K562 (cell line): ENCODE measurements at regions not wholly inside any gene's neighbourhood (a gene's known extent, or its start where the extent isn't known, plus 50 kb on each side); places are given as distances from the start of the nearest gene placed in this dataset.

Source experiments
- CEBPB ChIP-seq: fragments of 450-650 bp; IDR thresholded peaks from 2 replicates; pipeline ENCODE4 v1.6.1; 2016; ENCODE audit warnings: missing genetic modification characterization, missing compliant biosample characterization
- CSDE1 ChIP-seq, 2 experiments: fragments of 450-650 bp; IDR thresholded peaks; 2 replicates each; pipeline ENCODE4 v1.6.1; 2016; ENCODE audit warnings: mild to moderate bottlenecking in 1 of 2
- MECOM ChIP-seq: fragments of 250-450 bp; sonication (Bioruptor Pico); IDR thresholded peaks from 2 replicates; pipeline ENCODE4 v1.8.0; 2022; ENCODE audit warnings: inconsistent platforms
- POLR2AphosphoS2 ChIP-seq: IDR thresholded peaks from 2 replicates; pipeline ENCODE4 v1.6.1; 2012; ENCODE audit warnings: low read length, improper control_type of control experiment
- RFX5 ChIP-seq: IDR thresholded peaks from 2 replicates; pipeline ENCODE4 v1.6.1; 2011; ENCODE audit warnings: low read depth, mild to moderate bottlenecking, improper control_type of control experiment, low read length
- SPI1 ChIP-seq: IDR thresholded peaks from 2 replicates; pipeline ENCODE4 v1.6.1; 2011; ENCODE audit warnings: low read depth, low read length, control low read depth, borderline replicate concordance
- TF ChIP-seq, protein P1 (sequence below), 3 experiments: IDR thresholded peaks in 2 of 3; conservative IDR thresholded peaks in 1 of 3; 2 replicates each; pipeline ENCODE4 v1.5.1; 2011 to 2012; ENCODE audit warnings: low read length in 3 of 3, mild to moderate bottlenecking in 3 of 3, control low read depth in 2 of 3, improper control_type of control experiment in 1 of 3, inconsistent platforms in 1 of 3, low read depth in 1 of 3, mixed read lengths in 1 of 3, moderate library complexity in 1 of 3; ENCODE audit not compliant: insufficient read depth in 2 of 3

GRCh38 chr9:108224716-108225115, 631.1 kb downstream of the ACTL7B start:
- no peak for TF ChIP-seq SPI1
- no peak for TF ChIP-seq RFX5
- no peak for TF ChIP-seq POLR2AphosphoS2
- TF ChIP-seq MECOM (CRISPR knock-in tag): no peak
- TF ChIP-seq CSDE1 (IDR thresholded peaks at IDR 0.05): no peak
- TF ChIP-seq CEBPB (tag): no peak
- TF ChIP-seq, protein P1, sequence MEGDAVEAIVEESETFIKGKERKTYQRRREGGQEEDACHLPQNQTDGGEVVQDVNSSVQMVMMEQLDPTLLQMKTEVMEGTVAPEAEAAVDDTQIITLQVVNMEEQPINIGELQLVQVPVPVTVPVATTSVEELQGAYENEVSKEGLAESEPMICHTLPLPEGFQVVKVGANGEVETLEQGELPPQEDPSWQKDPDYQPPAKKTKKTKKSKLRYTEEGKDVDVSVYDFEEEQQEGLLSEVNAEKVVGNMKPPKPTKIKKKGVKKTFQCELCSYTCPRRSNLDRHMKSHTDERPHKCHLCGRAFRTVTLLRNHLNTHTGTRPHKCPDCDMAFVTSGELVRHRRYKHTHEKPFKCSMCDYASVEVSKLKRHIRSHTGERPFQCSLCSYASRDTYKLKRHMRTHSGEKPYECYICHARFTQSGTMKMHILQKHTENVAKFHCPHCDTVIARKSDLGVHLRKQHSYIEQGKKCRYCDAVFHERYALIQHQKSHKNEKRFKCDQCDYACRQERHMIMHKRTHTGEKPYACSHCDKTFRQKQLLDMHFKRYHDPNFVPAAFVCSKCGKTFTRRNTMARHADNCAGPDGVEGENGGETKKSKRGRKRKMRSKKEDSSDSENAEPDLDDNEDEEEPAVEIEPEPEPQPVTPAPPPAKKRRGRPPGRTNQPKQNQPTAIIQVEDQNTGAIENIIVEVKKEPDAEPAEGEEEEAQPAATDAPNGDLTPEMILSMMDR (IDR thresholded peaks at IDR 0.05 in 2 of 3, conservative IDR thresholded peaks at IDR 0.05 in 1 of 3; ENCODE audit: insufficient read depth in 2 of 3, low read depth in 1 of 3, low read length in 3 of 3): no peak
